ENCODE measurements at regions not wholly inside any gene's neighbourhood (a gene's known extent, or its start where the extent isn't known, plus 50 kb on each side); places are given as distances from the start of the nearest gene placed in this dataset.

- TF ChIP-seq CTCF (IDR thresholded peaks at IDR 0.05) (no peak), POLR2A (IDR thresholded peaks at IDR 0.05) (no peak)
Observed at GRCh38 chrX:5155301-5155700, 1073.4 kb downstream of the NLGN4X start.

Measured in lower leg skin (tissue), 3 donors.